Ovary (tissue), 3 donors: ENCODE measurements at regions not wholly inside any gene's neighbourhood (a gene's known extent, or its start where the extent isn't known, plus 50 kb on each side); places are given as distances from the start of the nearest gene placed in this dataset.

Experiments used
- POLR2A ChIP-seq: fragments of 450-650 bp; IDR thresholded peaks from one replicate; pipeline ENCODE4 v1.6.1; 2017; ENCODE audit warnings: antibody characterized with exemption, mild to moderate bottlenecking, moderate library complexity
- TF ChIP-seq, protein P1 (sequence below), 3 donors: fragments of 450-650 bp in 2 of 3; fragments of 200-600 bp in 1 of 3; IDR thresholded peaks; one replicate each; pipeline versions ENCODE4 v1.5.1 to v1.8.0; 2016 to 2022; ENCODE audit warnings: antibody characterized with exemption in 3 of 3, mild to moderate bottlenecking in 1 of 3
- donor health status: DM: no; HTN: no; CAD: no.

DNA sequence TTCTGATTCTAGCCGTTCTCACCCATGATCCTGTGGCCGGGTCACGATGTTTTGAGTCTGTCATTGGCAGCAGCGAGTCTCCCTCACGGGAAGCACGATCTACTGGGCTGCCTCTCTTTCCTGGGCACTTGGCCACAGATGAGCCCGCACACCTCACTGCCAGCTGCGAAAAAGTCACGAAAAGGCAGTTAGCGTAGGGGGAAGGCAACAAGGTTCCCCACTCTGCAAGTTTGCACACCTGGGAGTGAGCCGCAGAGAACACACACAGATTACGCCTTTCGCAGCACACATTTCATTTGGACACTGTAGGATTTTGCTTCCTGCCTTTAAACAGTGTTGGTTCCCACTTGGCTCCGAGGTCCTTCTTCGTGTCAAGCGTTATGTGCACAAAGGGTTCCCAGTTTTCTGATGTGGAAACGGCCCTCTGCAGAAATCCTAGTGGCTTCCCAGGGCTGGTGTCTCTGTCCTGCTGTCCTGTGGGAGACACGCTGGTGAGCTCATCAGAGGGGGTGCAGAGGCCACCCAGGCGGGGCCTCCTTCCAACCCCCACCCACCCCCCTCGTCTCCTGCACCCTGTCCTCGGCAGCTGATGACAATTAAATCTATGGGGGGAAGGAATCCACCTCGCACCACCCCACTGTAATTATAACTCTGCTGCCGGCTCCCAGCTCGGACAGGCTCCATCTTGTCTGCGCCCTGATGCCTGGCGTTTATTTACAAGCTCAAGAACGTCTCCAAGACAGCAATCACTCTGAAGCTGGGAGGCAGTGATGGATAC, 157.3 kb upstream of the SALL3 start:
- no peak for TF ChIP-seq POLR2A
- TF ChIP-seq, protein P1, sequence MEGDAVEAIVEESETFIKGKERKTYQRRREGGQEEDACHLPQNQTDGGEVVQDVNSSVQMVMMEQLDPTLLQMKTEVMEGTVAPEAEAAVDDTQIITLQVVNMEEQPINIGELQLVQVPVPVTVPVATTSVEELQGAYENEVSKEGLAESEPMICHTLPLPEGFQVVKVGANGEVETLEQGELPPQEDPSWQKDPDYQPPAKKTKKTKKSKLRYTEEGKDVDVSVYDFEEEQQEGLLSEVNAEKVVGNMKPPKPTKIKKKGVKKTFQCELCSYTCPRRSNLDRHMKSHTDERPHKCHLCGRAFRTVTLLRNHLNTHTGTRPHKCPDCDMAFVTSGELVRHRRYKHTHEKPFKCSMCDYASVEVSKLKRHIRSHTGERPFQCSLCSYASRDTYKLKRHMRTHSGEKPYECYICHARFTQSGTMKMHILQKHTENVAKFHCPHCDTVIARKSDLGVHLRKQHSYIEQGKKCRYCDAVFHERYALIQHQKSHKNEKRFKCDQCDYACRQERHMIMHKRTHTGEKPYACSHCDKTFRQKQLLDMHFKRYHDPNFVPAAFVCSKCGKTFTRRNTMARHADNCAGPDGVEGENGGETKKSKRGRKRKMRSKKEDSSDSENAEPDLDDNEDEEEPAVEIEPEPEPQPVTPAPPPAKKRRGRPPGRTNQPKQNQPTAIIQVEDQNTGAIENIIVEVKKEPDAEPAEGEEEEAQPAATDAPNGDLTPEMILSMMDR (IDR thresholded peaks at IDR 0.05): no peak
